GM12878 (cell line): ENCODE measurements at regions not wholly inside any gene's neighbourhood (a gene's known extent, or its start where the extent isn't known, plus 50 kb on each side); places are given as distances from the start of the nearest gene placed in this dataset.

Source experiments
- ATAC-seq: fragments of 200-7000 bp; cut with Tn5 transposase; 3 replicates; pipeline ENCODE4 v1.9.1; 2020; ENCODE audit warnings: mild to moderate bottlenecking, moderate library complexity
- BruUV-seq: library from RNA; stranded (reverse); fragments of 400-500 nt; replicated peaks from 2 replicates; lab custom pipeline; 2021; lab: Mats Ljungman, UMichigan
- CTCF ChIA-PET: fragments of 300-600 bp; sonication (Branson Sonifier 250); formaldehyde crosslinking; extraction: SDS; loops from one replicate; lab custom pipeline; 2021; ENCODE audit warnings: inconsistent platforms; lab: Yijun Ruan, JAX
- POLR2A ChIA-PET: fragments of 350-600 bp; formaldehyde crosslinking; extraction: SDS; loops from one replicate; lab custom pipeline; 2021; ENCODE audit warnings: inconsistent platforms; lab: Charles Lee
- RAD21 ChIA-PET: fragments of 300-600 bp; sonication (Branson Sonifier 250); formaldehyde crosslinking; loops from one replicate; lab custom pipeline; 2023; ENCODE audit warnings: antibody characterized with exemption; ENCODE audit not compliant: unreplicated experiment; lab: Charles Lee
- SMC1A ChIA-PET: fragments of 300-600 bp; sonication (Branson Sonifier 250); formaldehyde crosslinking; loops from one replicate; lab custom pipeline; 2023; ENCODE audit not compliant: unreplicated experiment, uncharacterized antibody; lab: Charles Lee
- DNase-seq: peaks from one replicate; pipeline ENCODE4 v3.0.0-alpha.2; 2011; ENCODE audit warnings: low read depth, low spot score
- FAIRE-seq: peaks from 3 replicates; lab custom pipeline; 2011; peaks lifted over from hg19 to GRCh38; lab: Jason Lieb, UNC
- H2AFZ ChIP-seq: 2 replicates; pipeline ENCODE4 v1.6.0; 2011; ENCODE audit warnings: low read depth, low read length, control low read depth; ENCODE audit not compliant: control insufficient read depth
- H3K27ac ChIP-seq: 2 replicates; pipeline ENCODE4 v1.5.1; 2011; ENCODE audit warnings: control low read depth; ENCODE audit not compliant: control insufficient read depth, insufficient read depth
- H3K27me3 ChIP-seq, 2 experiments: replicated peaks in 1 of 2; 2 replicates each; pipeline versions ENCODE4 v1.6.0 to v1.6.1; 2011; ENCODE audit warnings: low read length in 1 of 2; ENCODE audit not compliant: control insufficient read depth in 2 of 2, insufficient read depth in 2 of 2
- H3K36me3 ChIP-seq, 2 experiments: 2 replicates each; pipeline ENCODE4 v1.5.1; 2011; ENCODE audit warnings: low read length in 1 of 2; ENCODE audit not compliant: control insufficient read depth in 2 of 2, insufficient read depth in 2 of 2
- H3K4me1 ChIP-seq: 2 replicates; pipeline ENCODE4 v1.6.1; 2011; ENCODE audit warnings: mild to moderate bottlenecking, low read length, moderate library complexity, mixed read lengths; ENCODE audit not compliant: control insufficient read depth, insufficient read depth
- H3K4me2 ChIP-seq: 2 replicates; pipeline ENCODE4 v1.6.0; 2011; ENCODE audit warnings: control low read depth; ENCODE audit not compliant: control insufficient read depth, insufficient read depth
- H3K4me3 ChIP-seq: fragments of 200-600 bp; sonication (generic); 2 replicates; pipeline ENCODE4 v1.5.1; 2016
- H3K79me2 ChIP-seq: 2 replicates; pipeline ENCODE4 v1.6.0; 2011; ENCODE audit warnings: low read length; ENCODE audit not compliant: control insufficient read depth, insufficient read depth
- H3K9ac ChIP-seq: 2 replicates; pipeline ENCODE4 v1.8.0; 2011; ENCODE audit warnings: low read length, control low read depth, mixed read lengths; ENCODE audit not compliant: control insufficient read depth, insufficient read depth
- H3K9me3 ChIP-seq: replicated peaks from 3 replicates; pipeline ENCODE4 v1.5.1; 2011; ENCODE audit warnings: mild to moderate bottlenecking, low read length; ENCODE audit not compliant: control insufficient read depth, insufficient read depth
- H4K20me1 ChIP-seq: 2 replicates; pipeline ENCODE4 v1.6.0; 2011; ENCODE audit not compliant: control insufficient read depth, insufficient read depth
- CEBPB ChIP-seq, 2 experiments: fragments of 150-350 bp in 1 of 2; IDR thresholded peaks; 2 replicates each; pipeline ENCODE4 v1.6.1; 2012 to 2014; ENCODE audit warnings: low read depth in 2 of 2, low read length in 2 of 2, borderline replicate concordance in 1 of 2, inconsistent platforms in 1 of 2
- CHD1 ChIP-seq: IDR thresholded peaks from 2 replicates; pipeline ENCODE4 v1.6.1; 2012; ENCODE audit warnings: low read depth, low read length, improper control_type of control experiment
- EED ChIP-seq: sonication (generic); IDR thresholded peaks from 2 replicates; pipeline ENCODE4 v1.6.1; 2016; ENCODE audit warnings: antibody characterized with exemption, low read depth
- IRF3 ChIP-seq: fragments of 450-650 bp; IDR thresholded peaks from 2 replicates; pipeline ENCODE4 v1.6.1; 2014; ENCODE audit warnings: mild to moderate bottlenecking
- MEF2A ChIP-seq: IDR thresholded peaks from 2 replicates; pipeline ENCODE4 v1.6.1; 2011; ENCODE audit warnings: low read depth, mild to moderate bottlenecking, low read length, moderate library complexity; ENCODE audit not compliant: insufficient read depth
- MTA2 ChIP-seq: fragments of 450-650 bp; IDR thresholded peaks from 2 replicates; pipeline ENCODE4 v1.6.1; 2016; ENCODE audit warnings: low read depth, mild to moderate bottlenecking, moderate library complexity
- NFXL1 ChIP-seq: fragments of 450-650 bp; IDR thresholded peaks from 2 replicates; pipeline ENCODE4 v1.6.1; 2017; ENCODE audit warnings: antibody characterized with exemption, mild to moderate bottlenecking, borderline replicate concordance
- PML ChIP-seq: IDR thresholded peaks from 2 replicates; pipeline ENCODE4 v1.6.1; 2012; ENCODE audit warnings: low read length, inconsistent platforms
- POLR2AphosphoS5 ChIP-seq: IDR thresholded peaks from 2 replicates; pipeline ENCODE4 v1.6.1; 2011; ENCODE audit warnings: mild to moderate bottlenecking, low read length, inconsistent platforms
- RBBP5 ChIP-seq: fragments of 200-600 bp; sonication (generic); conservative IDR thresholded peaks from 2 replicates; pipeline ENCODE4 v1.6.1; 2016
- SMAD1 ChIP-seq: fragments of 450-650 bp; IDR thresholded peaks from 2 replicates; pipeline ENCODE4 v1.6.1; 2018; ENCODE audit warnings: mild to moderate bottlenecking, low read depth; ENCODE audit not compliant: partially characterized antibody
- USF1 ChIP-seq: IDR thresholded peaks from 2 replicates; pipeline ENCODE4 v1.6.1; 2011; ENCODE audit warnings: borderline replicate concordance, low read depth, mild to moderate bottlenecking, moderate library complexity, mixed read lengths, low read length; ENCODE audit not compliant: insufficient read depth; ENCODE audit errors: extremely low read length
- USF2 ChIP-seq: IDR thresholded peaks from 2 replicates; pipeline ENCODE4 v1.6.1; 2011; ENCODE audit warnings: low read depth, low read length, improper control_type of control experiment, borderline replicate concordance
- ZNF687 ChIP-seq: fragments of 450-650 bp; IDR thresholded peaks from 2 replicates; pipeline ENCODE4 v1.6.1; 2017; ENCODE audit warnings: mild to moderate bottlenecking, moderate library complexity
- WGBS: methylation state at CpG from one replicate; pipeline ENCODE4 v1.1.6; 2016; ENCODE audit warnings: low lambda C conversion rate; ENCODE audit not compliant: insufficient replicate concordance, insufficient coverage; ENCODE audit errors: missing lambda C conversion rate; 5-methylcytosine and 5-hydroxymethylcytosine counted together
- in situ Hi-C: fragments of 300-500 bp; cut with MboI; formaldehyde crosslinking; loops from 9 replicates; pipeline ENCODE4 v1.14.3; 2018; ENCODE audit warnings: mixed read lengths
- intact Hi-C: fragments of 100-400 bp; cut with micrococcal nuclease; formaldehyde crosslinking; loops from one replicate; pipeline ENCODE4 v1.14.2; 2022; ENCODE audit not compliant: unreplicated experiment
- TF ChIP-seq, protein P1 (sequence below): fragments of 150-350 bp; IDR thresholded peaks from 2 replicates; pipeline ENCODE4 v1.6.1; 2016; ENCODE audit warnings: low read depth, low read length

- no peaks in the 10 kb centered on the region for H3K36me3 ChIP-seq
- no peak overlapping the region for H3K4me3 ChIP-seq
- DNase-seq: no peak
- no peaks in the 10 kb centered on the region for H3K79me2 ChIP-seq
- no TSS peak for BruUV-seq
- no peaks in the 10 kb centered on the region for H4K20me1 ChIP-seq
- H3K9me3 ChIP-seq: no peaks in the 10 kb centered on the region
- ChIA-PET RAD21 (interaction anchor here (1.7 kb wide), 1 partner anchor 59 kb away, joined by 5 read pairs; no protein-coding TSS in a partner anchor), SMC1A (interaction anchor here (1.0 kb wide), 2 partner anchors 13 to 39 kb away, joined by 3 to 4 read pairs; no protein-coding TSS in a partner anchor), POLR2A (no interaction called here), CTCF (interaction anchor here (1.7 kb wide), 1 partner anchor 9 kb away, joined by 3 read pairs; no protein-coding TSS in a partner anchor)
- no peak overlapping the region for H3K27ac ChIP-seq
- FAIRE-seq: no peak
- no peak overlapping the region for H3K9ac ChIP-seq
- no peak overlapping the region for H3K4me2 ChIP-seq
- intact Hi-C loops (no loop called here), in situ Hi-C loops (no loop called here)
- no peak for ATAC-seq
- 39% methylated on average over 5 of the region's 5 CpGs for WGBS
- no peak overlapping the region for H2AFZ ChIP-seq
- H3K27me3 ChIP-seq: no peaks in the 10 kb centered on the region
- H3K4me1 ChIP-seq: no peaks in the 10 kb centered on the region
- no peak for TF ChIP-seq CEBPB (IDR thresholded peaks at IDR 0.05; ENCODE audit: borderline replicate concordance in 1 of 2, low read depth in 2 of 2, low read length in 2 of 2)
- no peak for TF ChIP-seq ZNF687
- TF ChIP-seq IRF3: no peak
- TF ChIP-seq, protein P1, sequence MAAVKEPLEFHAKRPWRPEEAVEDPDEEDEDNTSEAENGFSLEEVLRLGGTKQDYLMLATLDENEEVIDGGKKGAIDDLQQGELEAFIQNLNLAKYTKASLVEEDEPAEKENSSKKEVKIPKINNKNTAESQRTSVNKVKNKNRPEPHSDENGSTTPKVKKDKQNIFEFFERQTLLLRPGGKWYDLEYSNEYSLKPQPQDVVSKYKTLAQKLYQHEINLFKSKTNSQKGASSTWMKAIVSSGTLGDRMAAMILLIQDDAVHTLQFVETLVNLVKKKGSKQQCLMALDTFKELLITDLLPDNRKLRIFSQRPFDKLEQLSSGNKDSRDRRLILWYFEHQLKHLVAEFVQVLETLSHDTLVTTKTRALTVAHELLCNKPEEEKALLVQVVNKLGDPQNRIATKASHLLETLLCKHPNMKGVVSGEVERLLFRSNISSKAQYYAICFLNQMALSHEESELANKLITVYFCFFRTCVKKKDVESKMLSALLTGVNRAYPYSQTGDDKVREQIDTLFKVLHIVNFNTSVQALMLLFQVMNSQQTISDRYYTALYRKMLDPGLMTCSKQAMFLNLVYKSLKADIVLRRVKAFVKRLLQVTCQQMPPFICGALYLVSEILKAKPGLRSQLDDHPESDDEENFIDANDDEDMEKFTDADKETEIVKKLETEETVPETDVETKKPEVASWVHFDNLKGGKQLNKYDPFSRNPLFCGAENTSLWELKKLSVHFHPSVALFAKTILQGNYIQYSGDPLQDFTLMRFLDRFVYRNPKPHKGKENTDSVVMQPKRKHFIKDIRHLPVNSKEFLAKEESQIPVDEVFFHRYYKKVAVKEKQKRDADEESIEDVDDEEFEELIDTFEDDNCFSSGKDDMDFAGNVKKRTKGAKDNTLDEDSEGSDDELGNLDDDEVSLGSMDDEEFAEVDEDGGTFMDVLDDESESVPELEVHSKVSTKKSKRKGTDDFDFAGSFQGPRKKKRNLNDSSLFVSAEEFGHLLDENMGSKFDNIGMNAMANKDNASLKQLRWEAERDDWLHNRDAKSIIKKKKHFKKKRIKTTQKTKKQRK: no peak
- no peak for TF ChIP-seq USF1
- no peak for TF ChIP-seq CHD1
- no peak for TF ChIP-seq SMAD1
- no peak for TF ChIP-seq NFXL1
- TF ChIP-seq EED: no peak
- no peak for TF ChIP-seq RBBP5
- TF ChIP-seq USF2: no peak
- no peak for TF ChIP-seq MEF2A
- no peak for TF ChIP-seq MTA2
- TF ChIP-seq POLR2AphosphoS5: no peak
- no peak for TF ChIP-seq PML
Observed at GRCh38 chr9:99573085-99573484, 248.6 kb upstream of the NR4A3 start.
